Memory B cell (primary cell): ENCODE measurements at regions not wholly inside any gene's neighbourhood (a gene's known extent, or its start where the extent isn't known, plus 50 kb on each side); places are given as distances from the start of the nearest gene placed in this dataset.
"Not testable (repeated sequence)": the region's sequence is repeated elsewhere in the genome, so short reads cannot be mapped to it uniquely, and the experiment has no call there.

Experiments used
- ATAC-seq: fragments of 150-1000 bp; cut with Tn5 transposase; 2 replicates; pipeline ENCODE4 v1.10.0; 2021; ENCODE audit warnings: low read depth, mild to moderate bottlenecking, moderate library complexity
- DNase-seq, 2 donors: peaks; one replicate each; pipeline ENCODE4 v3.0.0; 2022; ENCODE audit warnings: low spot score in 2 of 2
- H3K27ac Mint-ChIP-seq: one replicate; pipeline ENCODE4 v1.8.0; 2022; ENCODE audit warnings: mild to moderate bottlenecking, moderate library complexity, mixed read lengths
- H3K27me3 Mint-ChIP-seq: one replicate; pipeline ENCODE4 v1.8.0; 2022; ENCODE audit warnings: mixed read lengths
- H3K36me3 Mint-ChIP-seq: one replicate; pipeline ENCODE4 v1.8.0; 2022; ENCODE audit warnings: mild to moderate bottlenecking, mixed read lengths
- H3K4me1 Mint-ChIP-seq: one replicate; pipeline ENCODE4 v1.8.0; 2022; ENCODE audit warnings: mixed read lengths
- H3K4me3 Mint-ChIP-seq: one replicate; pipeline ENCODE4 v1.8.0; 2022; ENCODE audit warnings: mild to moderate bottlenecking, moderate library complexity, mixed read lengths
- H3K9me3 Mint-ChIP-seq: one replicate; pipeline ENCODE4 v1.8.0; 2022; ENCODE audit warnings: mixed read lengths

DNA sequence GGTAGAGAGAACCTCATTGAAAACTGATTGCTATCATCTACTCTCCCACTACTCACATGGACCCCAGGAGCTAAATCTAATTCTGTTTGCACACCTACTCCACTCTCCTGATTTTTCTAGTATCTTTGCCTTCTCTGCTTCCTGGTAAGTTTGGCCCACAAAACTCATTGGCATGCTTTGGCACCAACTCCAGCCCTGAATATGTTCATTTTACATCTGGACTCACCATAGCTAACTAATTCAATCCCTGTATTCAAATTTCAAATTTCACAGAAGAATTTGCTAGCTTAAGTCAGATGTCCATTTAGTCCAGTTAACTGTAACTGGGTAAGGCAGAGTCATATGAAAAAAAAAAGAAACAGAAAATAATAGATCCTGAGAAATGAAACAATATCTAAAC is 442.1 kb downstream of the SUCLG1 start:
- no peak for DNase-seq
- H3K4me3 Mint-ChIP-seq = no peak overlapping the region
- no peak overlapping the region for H3K27ac Mint-ChIP-seq
- no peaks in the 10 kb centered on the region for H3K36me3 Mint-ChIP-seq
- H3K4me1 Mint-ChIP-seq = no peaks in the 10 kb centered on the region
- no peaks in the 10 kb centered on the region for H3K27me3 Mint-ChIP-seq
- no peak for ATAC-seq
- H3K9me3 Mint-ChIP-seq = peaks cover 3% of the 10 kb centered on the region

DNA sequence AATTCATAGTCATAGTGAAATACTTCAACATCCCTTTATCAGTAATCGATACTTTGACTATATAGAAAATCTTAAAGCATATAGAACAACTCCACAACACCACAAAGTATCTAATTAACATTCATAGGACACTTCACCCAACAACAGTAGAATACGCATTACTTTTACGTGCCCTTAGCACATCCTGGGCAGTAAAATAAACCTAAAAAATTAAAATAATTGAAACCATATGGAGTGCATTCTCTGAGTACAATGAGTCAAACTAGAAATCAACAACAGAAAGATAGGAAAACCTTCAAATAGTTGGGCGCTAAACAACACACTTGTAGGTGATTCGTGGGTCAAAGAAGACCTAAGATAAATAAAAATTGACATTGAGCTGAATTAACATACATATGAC is 442.9 kb downstream of the SUCLG1 start:
- H3K36me3 Mint-ChIP-seq = no peaks in the 10 kb centered on the region
- no peaks in the 10 kb centered on the region for H3K27me3 Mint-ChIP-seq
- ATAC-seq (no peak), DNase-seq (no peak)
- H3K9me3 Mint-ChIP-seq = peaks cover 3% of the 10 kb centered on the region
- H3K27ac Mint-ChIP-seq = no peak overlapping the region
- no peaks in the 10 kb centered on the region for H3K4me1 Mint-ChIP-seq
- H3K4me3 Mint-ChIP-seq = no peak overlapping the region

DNA sequence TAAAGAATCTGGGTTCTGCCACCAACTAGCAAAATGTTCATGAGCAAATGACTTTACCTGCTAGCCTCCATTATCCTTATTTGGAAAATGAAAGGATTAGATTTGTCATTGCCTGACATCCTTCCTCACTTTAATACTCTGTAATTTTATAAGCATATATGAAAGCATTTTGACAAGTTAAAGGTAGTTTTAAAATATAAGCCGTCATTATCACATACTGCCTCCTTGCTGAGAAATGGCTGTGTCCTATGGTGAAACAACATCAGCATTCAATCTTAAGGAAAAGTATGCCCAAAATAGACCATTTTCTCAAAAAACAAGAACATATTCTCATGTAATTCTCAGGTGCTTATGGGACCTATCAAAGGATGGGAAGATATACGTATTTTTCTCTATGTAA is 461.2 kb downstream of the SUCLG1 start:
- ATAC-seq (no peak), DNase-seq (no peak)
- Mint-ChIP-seq H3K4me1 (no peaks in the 10 kb centered on the region), H3K27me3 (no peaks in the 10 kb centered on the region), H3K27ac (no peak overlapping the region), H3K36me3 (no peaks in the 10 kb centered on the region), H3K4me3 (no peak overlapping the region), H3K9me3 (peaks cover 2% of the 10 kb centered on the region)

DNA sequence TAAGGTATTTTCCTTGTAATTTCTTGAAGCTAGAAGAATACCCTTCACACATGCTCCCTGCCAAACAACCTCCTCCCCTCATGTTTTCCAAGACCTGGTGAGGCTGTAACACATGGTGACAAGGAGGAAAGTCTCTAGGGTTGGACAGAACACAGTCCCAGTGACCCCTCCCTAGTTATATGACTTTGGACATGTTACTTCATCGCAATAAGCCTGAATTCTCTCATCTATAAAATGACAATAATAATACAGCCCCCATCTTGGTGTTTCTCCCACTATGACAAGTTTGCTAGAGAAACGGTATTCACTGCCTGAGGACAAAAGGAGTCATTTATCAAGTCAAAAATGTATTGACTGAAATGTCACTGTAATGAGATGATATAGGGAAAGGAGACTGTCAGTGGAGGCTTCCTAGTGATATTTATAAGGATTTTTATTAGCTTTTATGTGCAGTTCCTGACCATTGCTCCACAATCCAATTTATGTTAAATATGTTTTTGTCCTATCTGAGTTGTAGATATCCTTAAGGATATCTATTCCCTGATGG is 464.4 kb downstream of the SUCLG1 start:
- Mint-ChIP-seq H3K27me3 (no peaks in the 10 kb centered on the region), H3K27ac (no peak overlapping the region), H3K9me3 (no peaks in the 10 kb centered on the region), H3K4me1 (no peaks in the 10 kb centered on the region), H3K36me3 (no peaks in the 10 kb centered on the region), H3K4me3 (no peak overlapping the region)
- DNase-seq = no peak
- ATAC-seq = no peak

DNA sequence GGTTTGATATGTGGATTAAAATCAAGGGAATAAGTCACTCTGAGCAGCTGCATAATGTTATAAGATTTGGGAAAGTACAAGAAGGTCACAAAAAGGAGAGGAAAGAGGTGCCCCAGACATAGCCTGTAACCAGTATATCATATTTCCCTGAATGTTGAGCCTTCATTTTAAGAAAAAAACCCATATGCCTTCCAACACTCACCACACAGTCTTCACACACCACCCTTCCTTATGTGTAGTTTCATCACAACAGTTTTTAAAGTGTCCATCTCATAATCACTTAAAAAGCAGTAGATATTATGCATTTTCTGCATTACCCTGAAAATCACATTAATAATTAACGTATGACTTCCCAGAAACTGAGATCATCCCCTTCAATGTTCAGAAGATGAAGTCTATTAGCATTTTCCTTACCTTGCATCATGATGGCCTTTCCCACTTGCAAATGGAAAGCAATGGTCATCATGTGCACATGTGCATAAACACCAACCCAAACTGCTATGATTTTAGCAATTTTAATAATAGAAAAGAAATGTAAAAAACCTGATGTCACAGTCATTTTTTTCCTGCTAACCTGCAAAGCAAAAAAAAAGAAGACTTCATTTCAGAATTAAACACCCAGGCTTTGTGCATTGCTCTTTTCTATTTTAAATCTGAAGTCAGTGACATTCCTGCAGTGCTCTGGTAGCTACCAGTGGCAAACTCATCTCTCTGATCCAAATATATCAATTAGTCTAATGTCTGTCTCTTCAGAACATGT is 465.0 kb downstream of the SUCLG1 start:
- H3K9me3 Mint-ChIP-seq = no peaks in the 10 kb centered on the region
- no peaks in the 10 kb centered on the region for H3K4me1 Mint-ChIP-seq
- DNase-seq (no peak), ATAC-seq (no peak)
- H3K27me3 Mint-ChIP-seq = no peaks in the 10 kb centered on the region
- H3K27ac Mint-ChIP-seq = no peak overlapping the region
- no peaks in the 10 kb centered on the region for H3K36me3 Mint-ChIP-seq
- no peak overlapping the region for H3K4me3 Mint-ChIP-seq

DNA sequence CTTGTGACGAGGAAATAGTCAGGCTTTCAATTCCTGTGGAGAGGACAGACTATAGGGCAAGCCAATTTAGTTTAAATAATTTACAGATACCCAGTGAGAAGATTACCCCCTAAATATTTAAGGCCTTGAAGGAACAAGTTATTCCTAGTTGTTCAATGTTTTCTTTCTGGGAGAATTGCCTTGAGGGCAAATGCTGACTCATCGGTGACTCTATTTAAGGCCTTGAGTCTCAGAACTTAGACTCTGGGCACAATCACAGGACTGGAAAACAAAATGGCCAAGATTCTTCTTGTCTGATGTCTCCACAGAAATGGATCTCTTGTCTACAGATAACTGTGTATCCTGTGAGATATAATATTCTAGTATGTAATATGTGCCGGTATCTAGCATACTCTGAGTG is 467.1 kb downstream of the SUCLG1 start:
- ATAC-seq (no peak), DNase-seq (no peak)
- H3K36me3 Mint-ChIP-seq = no peaks in the 10 kb centered on the region
- H3K9me3 Mint-ChIP-seq = peaks cover 2% of the 10 kb centered on the region
- no peak overlapping the region for H3K27ac Mint-ChIP-seq
- no peaks in the 10 kb centered on the region for H3K4me1 Mint-ChIP-seq
- H3K27me3 Mint-ChIP-seq = no peaks in the 10 kb centered on the region
- H3K4me3 Mint-ChIP-seq = no peak overlapping the region

DNA sequence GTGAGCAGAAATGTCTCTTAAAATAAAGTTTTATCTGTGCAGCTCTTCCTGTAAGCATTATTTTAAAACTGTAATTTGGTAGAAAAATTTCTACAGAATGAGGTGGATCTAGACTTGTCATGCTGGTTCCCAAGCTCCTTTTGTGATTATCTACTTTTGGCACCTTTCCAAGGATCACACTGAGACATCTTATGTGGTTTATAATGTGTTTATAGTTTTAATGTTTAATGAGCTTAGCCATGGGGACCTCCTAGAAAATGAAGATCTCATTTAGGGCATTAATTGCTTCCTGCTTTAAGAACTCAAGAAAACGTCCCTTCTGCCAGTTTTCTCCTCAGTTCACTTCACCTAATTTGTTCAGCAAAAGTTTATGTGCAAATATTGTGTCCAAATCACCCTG is 468.4 kb downstream of the SUCLG1 start:
- DNase-seq (no peak), ATAC-seq (no peak)
- Mint-ChIP-seq H3K9me3 (peaks cover 7% of the 10 kb centered on the region), H3K27ac (no peak overlapping the region), H3K36me3 (no peaks in the 10 kb centered on the region), H3K4me1 (no peaks in the 10 kb centered on the region), H3K27me3 (no peaks in the 10 kb centered on the region), H3K4me3 (no peak overlapping the region)

DNA sequence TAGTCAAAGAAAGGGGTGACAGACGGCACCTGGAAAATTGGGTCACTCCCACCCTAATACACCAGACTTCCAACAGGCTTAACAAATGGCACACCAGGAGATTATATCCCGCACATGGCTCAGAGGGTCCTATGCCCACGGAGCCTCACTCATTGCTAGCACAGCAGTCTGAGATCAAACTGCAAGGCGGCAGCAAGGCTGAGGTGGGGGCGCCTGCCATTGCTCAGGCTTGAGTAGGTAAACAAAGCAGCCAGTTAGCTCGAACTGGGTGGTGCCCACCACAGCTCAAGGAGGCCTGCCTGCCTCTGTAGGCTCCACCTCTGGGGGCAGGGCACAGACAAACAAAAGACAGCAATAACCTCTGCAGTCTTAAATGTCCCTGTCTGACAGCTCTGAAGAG is 482.5 kb downstream of the SUCLG1 start:
- H3K4me1 Mint-ChIP-seq, H3K36me3 Mint-ChIP-seq, ATAC-seq, H3K27me3 Mint-ChIP-seq, H3K4me3 Mint-ChIP-seq, H3K9me3 Mint-ChIP-seq, H3K27ac Mint-ChIP-seq, DNase-seq: not testable (repeated sequence)

DNA sequence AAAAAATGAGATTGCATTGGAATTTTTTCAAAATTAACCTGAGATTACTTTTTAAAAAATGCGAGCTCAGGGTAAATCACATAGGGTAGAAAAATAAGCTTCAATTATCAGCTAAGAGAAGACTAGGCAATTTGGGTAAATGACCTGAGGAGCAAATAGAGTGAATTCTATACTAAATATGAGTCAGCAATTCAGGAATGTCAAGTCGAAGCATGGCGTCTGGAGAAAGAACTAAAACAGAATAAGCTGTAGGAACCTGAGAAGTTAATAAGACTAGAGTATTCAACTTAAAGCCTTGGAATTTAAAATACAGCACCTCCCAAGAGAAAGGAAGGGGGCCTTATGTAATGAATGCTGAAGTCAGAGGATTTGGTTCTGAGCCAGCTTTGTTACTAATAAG is 487.0 kb downstream of the SUCLG1 start:
- H3K36me3 Mint-ChIP-seq = no peaks in the 10 kb centered on the region
- ATAC-seq (no peak), DNase-seq (no peak)
- peaks cover 1% of the 10 kb centered on the region for H3K9me3 Mint-ChIP-seq
- H3K27me3 Mint-ChIP-seq = no peaks in the 10 kb centered on the region
- no peaks in the 10 kb centered on the region for H3K4me1 Mint-ChIP-seq
- no peak overlapping the region for H3K4me3 Mint-ChIP-seq
- H3K27ac Mint-ChIP-seq = no peak overlapping the region

DNA sequence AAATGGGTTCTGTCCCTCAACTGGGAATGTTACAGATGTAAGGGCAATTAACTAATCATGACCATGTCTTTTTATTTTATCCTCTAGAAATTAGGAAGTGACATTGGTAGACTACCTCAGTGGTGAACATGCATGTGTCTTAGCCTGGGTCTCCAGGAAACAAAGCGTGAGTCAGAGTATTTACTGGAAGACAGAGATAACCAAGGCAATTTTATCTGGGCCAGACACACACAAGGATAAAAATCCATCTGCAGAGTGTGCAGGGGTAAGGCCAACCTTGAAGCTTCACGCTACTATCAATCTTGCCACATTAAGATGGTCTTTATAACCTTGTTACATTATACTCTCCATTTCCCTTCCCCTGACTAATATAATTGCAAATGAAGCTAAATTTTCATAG is 487.5 kb downstream of the SUCLG1 start:
- Mint-ChIP-seq H3K36me3 (no peaks in the 10 kb centered on the region), H3K4me3 (no peak overlapping the region), H3K27ac (no peak overlapping the region), H3K27me3 (no peaks in the 10 kb centered on the region), H3K4me1 (no peaks in the 10 kb centered on the region), H3K9me3 (peaks cover 1% of the 10 kb centered on the region)
- ATAC-seq (no peak), DNase-seq (no peak)

DNA sequence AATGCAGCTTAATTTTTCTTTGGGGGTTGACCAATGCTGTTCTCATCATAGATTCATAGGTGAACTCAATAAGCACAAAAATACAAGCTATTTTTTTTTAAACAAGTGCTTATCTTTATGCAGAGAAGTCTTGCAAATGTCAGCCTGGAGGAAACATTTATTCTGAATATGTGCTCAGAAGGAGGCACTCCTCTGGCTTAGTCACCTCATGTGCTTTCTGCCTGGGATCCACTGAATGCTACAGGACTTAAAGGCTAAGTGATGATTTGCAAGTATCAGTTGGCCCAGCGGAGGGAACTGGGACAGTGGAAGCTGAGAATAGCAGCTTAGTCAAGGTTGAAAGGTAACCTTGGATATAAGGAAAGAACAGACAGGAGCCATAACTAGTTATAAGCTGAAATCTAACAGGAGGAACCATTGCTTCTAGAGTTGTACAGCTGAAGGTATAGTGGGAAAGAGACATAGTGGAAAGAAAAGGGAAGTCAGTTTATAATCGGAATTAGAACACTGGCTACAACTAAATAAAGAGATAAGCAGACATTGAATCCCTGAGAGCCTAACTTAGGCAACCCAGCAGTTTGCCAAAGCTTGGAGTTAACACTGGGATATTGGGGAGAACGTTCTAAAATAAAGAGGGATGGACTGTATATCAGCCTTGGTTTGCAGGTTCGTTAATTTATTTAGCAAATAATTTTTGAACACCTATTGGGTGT is 488.7 kb downstream of the SUCLG1 start:
- no peaks in the 10 kb centered on the region for H3K36me3 Mint-ChIP-seq
- no peak overlapping the region for H3K27ac Mint-ChIP-seq
- H3K4me1 Mint-ChIP-seq = no peaks in the 10 kb centered on the region
- ATAC-seq = no peak
- no peaks in the 10 kb centered on the region for H3K27me3 Mint-ChIP-seq
- H3K9me3 Mint-ChIP-seq = peaks cover 1% of the 10 kb centered on the region
- no peak overlapping the region for H3K4me3 Mint-ChIP-seq
- DNase-seq = no peak

DNA sequence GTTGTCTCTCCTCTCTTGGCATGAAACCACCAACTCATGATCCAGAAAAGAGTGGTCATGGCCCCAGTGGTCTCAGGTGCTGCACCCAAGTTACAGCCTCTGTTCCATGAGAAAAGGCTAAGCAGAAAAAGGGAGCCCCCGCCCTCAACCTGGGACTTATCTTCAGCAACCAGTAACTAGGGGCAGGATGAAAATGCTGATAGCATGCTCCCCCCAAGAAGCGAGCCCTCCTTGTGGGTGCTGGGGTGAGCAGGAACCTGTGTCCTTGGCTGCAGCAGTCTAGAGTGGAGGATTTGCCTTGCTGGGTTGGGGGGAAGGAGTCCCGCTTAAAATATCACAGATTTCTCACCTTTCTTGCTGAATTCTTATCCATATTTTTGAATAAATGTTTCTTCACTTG is 490.0 kb downstream of the SUCLG1 start:
- no peaks in the 10 kb centered on the region for H3K27me3 Mint-ChIP-seq
- H3K36me3 Mint-ChIP-seq = no peaks in the 10 kb centered on the region
- no peaks in the 10 kb centered on the region for H3K9me3 Mint-ChIP-seq
- DNase-seq (no peak), ATAC-seq (no peak)
- H3K4me1 Mint-ChIP-seq = no peaks in the 10 kb centered on the region
- H3K4me3 Mint-ChIP-seq = no peak overlapping the region
- H3K27ac Mint-ChIP-seq = no peak overlapping the region

DNA sequence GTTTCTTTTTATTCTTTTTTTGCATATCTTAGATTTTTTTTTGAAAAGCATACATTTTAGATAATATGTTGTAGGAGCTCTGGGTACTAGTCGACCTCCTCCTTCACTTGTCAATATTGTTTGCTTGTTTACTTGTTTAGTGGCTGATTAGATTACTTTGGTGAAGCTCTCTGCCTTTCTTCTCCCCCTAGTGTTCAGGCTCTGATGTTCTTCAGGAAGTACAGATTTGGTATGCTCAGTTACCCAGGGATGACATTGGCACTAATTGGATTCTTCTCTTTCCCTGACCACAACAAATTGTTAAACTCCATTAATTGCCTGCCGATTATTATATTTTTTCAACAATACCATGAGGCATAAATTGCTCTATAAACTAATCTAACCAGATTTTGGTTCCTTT is 491.2 kb downstream of the SUCLG1 start:
- DNase-seq (no peak), ATAC-seq (no peak)
- Mint-ChIP-seq H3K4me3 (no peak overlapping the region), H3K27me3 (no peaks in the 10 kb centered on the region), H3K4me1 (no peaks in the 10 kb centered on the region), H3K27ac (no peak overlapping the region), H3K36me3 (no peaks in the 10 kb centered on the region), H3K9me3 (no peaks in the 10 kb centered on the region)

DNA sequence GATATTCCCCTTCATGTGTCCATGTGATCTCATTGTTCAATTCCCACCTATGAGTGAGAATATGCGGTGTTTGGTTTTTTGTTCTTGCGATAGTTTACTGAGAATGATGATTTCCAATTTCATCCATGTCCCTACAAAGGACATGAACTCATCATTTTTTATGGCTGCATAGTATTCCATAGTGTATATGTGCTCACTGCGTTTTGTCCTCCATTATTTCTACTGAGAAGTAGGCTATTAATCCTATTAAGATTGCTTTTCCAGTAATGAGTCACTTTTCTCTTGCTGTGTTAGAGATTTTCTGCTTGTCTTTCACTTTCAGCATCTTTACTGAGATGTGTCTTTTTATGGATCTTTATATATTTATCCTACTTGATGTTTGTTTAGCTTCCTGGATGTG is 492.1 kb downstream of the SUCLG1 start:
- H3K4me1 Mint-ChIP-seq, H3K4me3 Mint-ChIP-seq, H3K9me3 Mint-ChIP-seq, ATAC-seq, H3K36me3 Mint-ChIP-seq, DNase-seq, H3K27me3 Mint-ChIP-seq, H3K27ac Mint-ChIP-seq: not testable (repeated sequence)

DNA sequence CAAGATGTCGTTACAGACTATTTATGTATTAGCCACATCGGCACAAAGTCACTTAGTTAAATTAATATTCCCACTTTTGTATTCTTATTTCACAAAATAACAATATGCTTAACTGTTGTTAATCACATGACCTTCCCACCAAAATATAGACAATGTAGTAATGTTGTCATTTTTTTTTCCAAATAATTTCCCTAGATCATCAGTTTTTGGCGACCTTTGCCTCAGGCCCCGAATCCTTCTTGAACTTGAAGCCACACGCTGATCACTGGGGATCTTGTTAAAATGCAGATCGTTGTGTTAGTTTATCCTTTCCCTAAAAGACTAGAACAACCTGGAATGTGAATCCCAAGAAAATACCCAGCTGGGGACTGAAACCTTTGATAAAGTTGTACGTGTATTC is 497.6 kb downstream of the SUCLG1 start:
- Mint-ChIP-seq H3K4me1 (no peaks in the 10 kb centered on the region), H3K27ac (no peak overlapping the region), H3K36me3 (no peaks in the 10 kb centered on the region), H3K27me3 (no peaks in the 10 kb centered on the region), H3K9me3 (no peaks in the 10 kb centered on the region), H3K4me3 (no peak overlapping the region)
- DNase-seq (no peak), ATAC-seq (no peak)
